Adrenal gland (tissue), 9 donors: ENCODE measurements at regions not wholly inside any gene's neighbourhood (a gene's known extent, or its start where the extent isn't known, plus 50 kb on each side); places are given as distances from the start of the nearest gene placed in this dataset.

Source experiments
- DNase-seq, 7 donors: peaks; one replicate each; pipeline ENCODE4 v3.0.0-alpha.2; 2019 to 2020
- H3K27ac ChIP-seq, 5 donors: fragments of 200-600 bp; sonication (generic) in 4 of 5; 1 replicate in 3 of 5; 2 replicates in 2 of 5; pipeline versions ENCODE4 v1.5.1 to v1.8.0; 2016 to 2020; ENCODE audit warnings: mild to moderate bottlenecking in 1 of 5
- H3K27me3 ChIP-seq: fragments of 200-600 bp; 2 replicates; pipeline ENCODE4 v1.8.0; 2021
- H3K36me3 ChIP-seq, 2 donors: fragments of 200-600 bp; replicated peaks in 1 of 2; 1 replicate in 1 of 2; 2 replicates in 1 of 2; pipeline versions ENCODE4 v1.5.1 to v1.8.0; 2018 to 2022
- H3K4me1 ChIP-seq, 2 donors: fragments of 200-600 bp; replicated peaks in 1 of 2; 1 replicate in 1 of 2; 2 replicates in 1 of 2; pipeline versions ENCODE4 v1.5.1 to v1.8.0; 2018 to 2021
- H3K4me3 ChIP-seq, 4 donors: fragments of 200-600 bp; sonication (generic) in 3 of 4; one replicate each; pipeline ENCODE4 v1.5.1; 2016 to 2018
- H3K9me3 ChIP-seq, 3 donors: fragments of 200-600 bp; sonication (generic) in 1 of 3; replicated peaks in 1 of 3; 1 replicate in 2 of 3; 2 replicates in 1 of 3; pipeline versions ENCODE4 v1.5.1 to v1.8.0; 2016 to 2021
- CTCF ChIP-seq, 6 experiments: fragments of 450-650 bp in 4 of 6; fragments of 200-600 bp in 2 of 6; sonication (generic) in 1 of 6; IDR thresholded peaks; 1 replicate in 5 of 6; 2 replicates in 1 of 6; pipeline versions ENCODE4 v1.5.1 to v1.8.0; 2016 to 2021; ENCODE audit warnings: antibody characterized with exemption in 6 of 6, mild to moderate bottlenecking in 2 of 6, moderate library complexity in 1 of 6
- POLR2A ChIP-seq, 2 donors: fragments of 450-650 bp; IDR thresholded peaks; one replicate each; pipeline ENCODE4 v1.6.1; 2017; ENCODE audit warnings: antibody characterized with exemption in 2 of 2, mild to moderate bottlenecking in 2 of 2, moderate library complexity in 1 of 2
- WGBS, 4 donors: extraction: QIAGEN DNeasy Blood & Tissue Kit in 2 of 4; methylation state at CpG; one replicate each; pipeline versions ENCODE4 v1.1.5 to v1.1.7; 2013 to 2017; 5-methylcytosine and 5-hydroxymethylcytosine counted together
- intact Hi-C, 2 donors: fragments of 100-400 bp; cut with DNase I; formaldehyde crosslinking; loops; one replicate each; pipeline versions ENCODE4 v1.14.1 to v1.15.0; 2022 to 2023
- donor health status: healthy with polysubstance abuse.
- donor health status: Bipolar disorder and iron deficiency.
- donor health status: DM: yes; HTN: yes; CAD: no.
- donor health status: DM: no; HTN: no; CAD: no.
- donor health status: DM: no; HTN: no; CAD: no.

DNA sequence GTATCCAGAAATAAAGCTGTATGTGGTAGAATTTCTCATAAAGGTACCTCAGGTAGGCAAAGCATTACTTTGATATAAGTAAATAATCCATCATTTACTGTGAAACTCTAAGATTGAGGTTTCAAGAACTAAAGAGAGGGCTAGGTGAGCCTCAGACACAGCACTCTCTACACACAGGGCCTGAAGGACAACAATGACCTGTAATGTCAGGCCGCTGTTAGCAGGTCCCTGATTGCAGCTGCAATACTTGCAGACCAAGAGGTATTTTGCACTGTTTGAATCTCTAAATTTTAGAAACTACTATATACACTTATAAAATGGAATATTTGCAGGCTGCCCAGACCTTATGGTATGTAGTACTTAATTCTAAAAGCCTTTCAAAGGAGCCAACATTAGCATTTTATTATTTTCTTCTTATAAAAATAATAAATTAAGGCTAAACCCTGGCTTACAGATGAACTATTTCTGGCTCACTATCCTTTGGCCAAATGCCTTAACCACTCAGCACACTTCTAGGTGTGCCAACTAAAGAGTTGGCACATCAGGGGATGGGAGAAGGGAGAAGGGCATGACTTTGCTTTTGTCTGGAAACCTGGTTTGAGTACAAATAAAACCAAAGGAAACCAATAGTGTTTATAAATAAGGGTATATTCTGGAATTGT, 66.7 kb upstream of the SLC39A10 start:
- no peak for TF ChIP-seq POLR2A (IDR thresholded peaks at IDR 0.05)
- TF ChIP-seq CTCF (IDR thresholded peaks at IDR 0.05), result no peak
- intact Hi-C loops, result no loop called here
- Histone ChIP-seq H3K9me3 (no peaks in the 10 kb centered on the region), H3K4me3 (no peak overlapping the region), H3K27me3 (no peaks in the 10 kb centered on the region), H3K27ac (no peak overlapping the region), H3K4me1 (peaks cover 6 to 17% of the 10 kb centered on the region in 2 donors), H3K36me3 (no peaks in the 10 kb centered on the region)
- WGBS, 4 donors, result 75 to 94% (median 92%) methylated on average over 1 of the region's 1 CpG
- no peak for DNase-seq

DNA sequence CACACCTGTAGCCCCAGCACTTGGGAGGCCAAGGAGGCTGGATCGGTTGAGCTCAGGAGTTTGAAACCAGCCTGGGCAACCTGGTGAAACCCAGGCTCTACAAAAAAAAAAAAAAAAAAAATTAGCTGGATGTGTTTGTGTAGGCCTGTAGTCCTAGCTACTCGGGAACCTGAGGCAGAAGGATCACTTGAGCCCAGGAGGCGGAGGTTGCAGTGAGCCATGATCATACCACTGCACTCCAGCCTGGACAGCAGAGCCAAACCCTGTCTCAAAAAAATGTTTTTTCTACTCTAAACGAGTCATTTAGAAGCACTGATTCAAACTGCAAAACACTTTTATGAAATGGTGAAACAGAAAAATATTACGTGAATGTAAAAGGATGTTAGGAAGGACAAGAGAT, 69.1 kb upstream of the SLC39A10 start:
- no peak for TF ChIP-seq POLR2A (IDR thresholded peaks at IDR 0.05)
- TF ChIP-seq CTCF (IDR thresholded peaks at IDR 0.05), result no peak
- Histone ChIP-seq H3K27me3 (no peaks in the 10 kb centered on the region), H3K9me3 (no peaks in the 10 kb centered on the region), H3K4me3 (no peak overlapping the region), H3K27ac (no peak overlapping the region), H3K4me1 (peaks cover 0 to 9% of the 10 kb centered on the region in 2 donors), H3K36me3 (no peaks in the 10 kb centered on the region)
- DNase-seq, result no peak
- WGBS, 4 donors, result 84 to 91% (median 87%) methylated on average over 5 of the region's 5 CpGs
- intact Hi-C loops, result no loop called here

DNA sequence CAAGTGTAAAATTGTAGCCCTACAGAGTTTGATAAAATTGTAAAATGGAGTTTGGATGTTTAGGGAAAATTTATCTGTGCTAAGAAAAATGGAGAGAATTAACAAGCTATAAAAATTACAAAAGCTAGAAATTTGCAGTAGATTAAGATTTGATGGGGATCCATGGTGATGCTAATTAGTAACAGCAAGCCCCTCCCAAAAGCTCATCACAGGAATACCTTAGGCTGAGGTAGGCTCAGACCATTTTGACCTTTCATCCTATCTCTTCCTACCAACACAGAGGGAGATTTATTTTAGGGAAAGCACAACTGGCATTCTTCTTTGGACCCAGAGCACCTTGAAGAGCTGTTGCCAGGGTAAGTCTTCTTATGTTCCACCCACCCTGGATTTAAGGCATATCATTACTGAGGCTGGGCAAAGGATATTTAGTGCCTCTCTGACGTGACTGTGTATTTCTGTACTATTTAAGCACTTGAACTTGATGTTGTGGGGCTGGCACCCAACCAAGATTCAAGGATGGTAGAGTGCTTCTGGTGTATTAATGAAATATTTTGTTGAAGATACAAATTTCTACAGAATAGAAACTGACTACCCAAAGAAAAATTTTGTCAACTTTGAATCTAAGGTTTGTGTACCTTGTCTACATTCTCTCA, 70.8 kb upstream of the SLC39A10 start:
- Histone ChIP-seq H3K27ac (no peak overlapping the region), H3K4me1 (peaks cover 0 to 9% of the 10 kb centered on the region in 2 donors), H3K9me3 (no peaks in the 10 kb centered on the region), H3K27me3 (no peaks in the 10 kb centered on the region), H3K4me3 (no peak overlapping the region), H3K36me3 (no peaks in the 10 kb centered on the region)
- 68 to 77% (median 72%) methylated on average over 1 of the region's 1 CpG for WGBS, 4 donors
- no peak for DNase-seq
- TF ChIP-seq POLR2A (IDR thresholded peaks at IDR 0.05), result no peak
- TF ChIP-seq CTCF (IDR thresholded peaks at IDR 0.05), result no peak
- intact Hi-C loops, result no loop called here

- Histone ChIP-seq H3K9me3 (no peaks in the 10 kb centered on the region), H3K4me1 (peaks cover 0 to 7% of the 10 kb centered on the region in 2 donors), H3K4me3 (no peak overlapping the region), H3K27ac (no peak overlapping the region), H3K36me3 (no peaks in the 10 kb centered on the region), H3K27me3 (no peaks in the 10 kb centered on the region)
- intact Hi-C loops, result no loop called here
- no peak for DNase-seq
- TF ChIP-seq POLR2A (IDR thresholded peaks at IDR 0.05), result no peak
- no peak for TF ChIP-seq CTCF (IDR thresholded peaks at IDR 0.05)
- 94 to 100% (median 97%) methylated on average over 1 of the region's 1 CpG for WGBS, 4 donors
Observed at GRCh38 chr2:195582188-195582587, 74.8 kb upstream of the SLC39A10 start.
